ENCODE measurements at regions not wholly inside any gene's neighbourhood (a gene's known extent, or its start where the extent isn't known, plus 50 kb on each side); places are given as distances from the start of the nearest gene placed in this dataset.

- DNase-seq (ENCODE audit: low read depth) = no peak
- TF ChIP-seq CTCF (IDR thresholded peaks at IDR 0.05; ENCODE audit: control insufficient read depth, extremely low read depth, insufficient read depth) = no peak
- H3K4me3 ChIP-seq (ENCODE audit: low read depth, low read length) = no peak overlapping the region
These were observed 210.1 kb upstream of the IRS2 start for GRCh38 chr13:109996404-109996960.

DNA sequence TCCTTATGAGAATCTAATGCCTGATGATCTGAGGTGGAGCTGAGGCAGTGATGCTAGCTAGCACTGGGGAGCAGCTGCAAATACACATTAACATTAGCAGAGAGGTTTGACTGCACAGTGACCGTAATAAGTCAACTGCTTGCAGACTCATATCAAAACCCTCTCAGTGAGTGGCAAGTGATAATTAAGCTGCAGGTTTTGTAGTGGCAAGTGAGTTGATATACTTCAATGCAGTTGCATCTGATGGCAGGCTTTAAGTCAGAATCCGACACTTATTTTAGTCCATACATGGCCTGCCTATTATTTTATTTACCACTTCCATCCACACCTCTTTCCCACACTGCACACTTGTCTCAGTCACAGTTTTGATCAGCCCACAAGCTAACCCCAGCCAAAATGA lies 209.2 kb upstream of the IRS2 start:
- H3K4me3 ChIP-seq (ENCODE audit: low read depth, low read length) = no peak overlapping the region
- DNase-seq (ENCODE audit: low read depth) = no peak
- no peak for TF ChIP-seq CTCF (IDR thresholded peaks at IDR 0.05; ENCODE audit: control insufficient read depth, extremely low read depth, insufficient read depth)

DNA sequence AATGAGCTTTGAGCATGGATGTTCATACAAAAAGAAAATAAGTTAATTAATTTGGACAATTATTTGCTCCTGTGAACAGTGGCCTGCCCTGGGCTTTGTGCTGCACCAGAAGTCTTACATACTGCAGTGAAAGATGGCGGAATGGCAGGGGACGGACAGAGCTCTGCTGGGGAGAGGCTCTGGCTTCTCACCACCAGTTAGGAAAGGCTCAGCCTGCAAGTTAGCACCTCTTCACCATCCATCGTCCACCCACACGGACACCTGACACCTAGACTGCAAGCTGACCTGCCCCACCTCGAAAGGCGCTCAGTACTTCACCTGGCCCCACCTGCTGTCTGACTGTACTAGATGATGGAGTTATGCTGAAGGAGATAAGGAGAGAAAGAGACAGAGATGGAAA lies 203.9 kb upstream of the IRS2 start:
- no peak overlapping the region for H3K4me3 ChIP-seq (ENCODE audit: low read depth, low read length)
- no peak for TF ChIP-seq CTCF (IDR thresholded peaks at IDR 0.05; ENCODE audit: control insufficient read depth, extremely low read depth, insufficient read depth)
- DNase-seq (ENCODE audit: low read depth) = no peak

GRCh38 chr13:109989686-109990085 lies 203.3 kb upstream of the IRS2 start:
- no peak for TF ChIP-seq CTCF (IDR thresholded peaks at IDR 0.05; ENCODE audit: control insufficient read depth, extremely low read depth, insufficient read depth)
- no peak for DNase-seq (ENCODE audit: low read depth)
- H3K4me3 ChIP-seq (ENCODE audit: low read depth, low read length) = no peak overlapping the region

DNA sequence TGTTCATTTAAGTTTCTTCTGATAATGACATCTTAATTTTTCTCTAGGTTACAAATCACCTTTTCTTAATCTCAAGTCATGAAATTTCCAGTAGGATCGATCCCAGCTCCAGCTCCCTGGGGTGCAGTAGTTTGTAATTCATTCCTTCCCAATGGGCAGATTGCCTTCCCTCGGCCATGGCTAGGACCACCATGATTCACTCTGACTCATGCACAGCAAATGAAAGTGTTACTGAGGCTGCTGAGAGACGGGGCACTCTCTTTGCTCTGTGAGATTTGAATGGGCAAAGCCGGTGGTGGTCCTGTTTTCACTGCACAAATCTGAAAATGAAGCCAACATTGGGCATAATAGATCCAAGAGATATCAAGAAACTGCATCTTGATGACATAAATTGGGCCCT lies 202.8 kb upstream of the IRS2 start:
- H3K4me3 ChIP-seq (ENCODE audit: low read depth, low read length) = no peak overlapping the region

DNA sequence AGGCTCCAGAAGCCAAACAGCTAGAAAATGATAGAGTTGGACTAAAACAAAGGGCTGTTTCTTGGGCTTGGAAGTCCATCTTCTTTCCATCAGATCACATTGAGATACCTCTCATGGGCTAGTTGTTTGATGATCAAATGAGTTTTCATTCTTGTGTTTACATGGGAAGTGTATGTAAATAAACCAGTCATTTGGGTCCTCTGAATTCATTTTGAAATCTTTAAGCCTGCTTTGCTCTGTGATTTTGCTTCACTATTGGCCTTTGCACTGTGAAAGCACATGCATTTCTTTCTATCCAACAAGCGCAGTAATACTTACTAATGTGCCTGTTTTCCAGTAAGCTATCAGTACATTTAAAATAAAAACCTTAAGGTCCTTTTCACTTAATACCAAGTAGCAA lies 200.5 kb upstream of the IRS2 start:
- no peak for TF ChIP-seq CTCF (IDR thresholded peaks at IDR 0.05; ENCODE audit: control insufficient read depth, extremely low read depth, insufficient read depth)
- DNase-seq (ENCODE audit: low read depth) = no peak
- no peak overlapping the region for H3K4me3 ChIP-seq (ENCODE audit: low read depth, low read length)

More for the DNA sequence above, 202.8 kb upstream of the IRS2 start:
- no peak for DNase-seq (ENCODE audit: low read depth)
- TF ChIP-seq CTCF (IDR thresholded peaks at IDR 0.05; ENCODE audit: control insufficient read depth, extremely low read depth, insufficient read depth) = no peak

DNA sequence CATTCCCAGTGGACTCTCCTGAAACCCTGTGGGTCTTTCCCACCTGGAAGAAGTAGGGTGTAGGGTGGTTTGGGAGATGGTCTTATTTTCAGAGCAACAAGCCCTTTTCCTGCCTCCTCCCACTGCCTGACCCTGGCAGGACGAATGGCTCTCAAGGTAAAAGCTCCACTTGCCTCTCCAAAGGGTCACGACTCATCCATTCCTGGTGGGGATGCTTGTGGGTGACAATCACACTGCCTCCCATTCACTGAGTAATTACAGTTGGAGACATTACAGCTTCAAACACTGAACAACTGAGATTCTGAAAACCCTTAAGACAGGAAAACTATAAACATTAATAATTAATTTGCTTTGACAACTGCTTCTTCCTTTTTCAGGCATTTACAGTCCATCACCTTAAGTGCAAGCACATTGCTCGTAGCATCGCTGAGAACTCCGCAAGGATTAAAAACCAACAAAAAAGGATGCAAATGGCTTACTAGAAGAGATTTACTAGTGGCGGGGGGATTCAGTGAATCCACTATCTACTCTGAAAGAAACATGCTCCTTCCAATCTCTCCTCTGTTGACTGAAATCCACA lies 199.6 kb upstream of the IRS2 start:
- no peak for TF ChIP-seq CTCF (IDR thresholded peaks at IDR 0.05; ENCODE audit: control insufficient read depth, extremely low read depth, insufficient read depth)
- H3K4me3 ChIP-seq (ENCODE audit: low read depth, low read length) = no peak overlapping the region
- no peak for DNase-seq (ENCODE audit: low read depth)
